GM18867 (cell line): ENCODE measurements at regions not wholly inside any gene's neighbourhood (a gene's known extent, or its start where the extent isn't known, plus 50 kb on each side); places are given as distances from the start of the nearest gene placed in this dataset.
"Not testable (repeated sequence)": the region's sequence is repeated elsewhere in the genome, so short reads cannot be mapped to it uniquely, and the experiment has no call there.

ENCODE experiments used
- ATAC-seq: cut with Tn5 transposase; IDR thresholded peaks from one replicate; pipeline ENCODE4 v1.9.1; 2021; ENCODE audit warnings: mild to moderate bottlenecking, moderate library complexity; ENCODE audit not compliant: unreplicated experiment

DNA sequence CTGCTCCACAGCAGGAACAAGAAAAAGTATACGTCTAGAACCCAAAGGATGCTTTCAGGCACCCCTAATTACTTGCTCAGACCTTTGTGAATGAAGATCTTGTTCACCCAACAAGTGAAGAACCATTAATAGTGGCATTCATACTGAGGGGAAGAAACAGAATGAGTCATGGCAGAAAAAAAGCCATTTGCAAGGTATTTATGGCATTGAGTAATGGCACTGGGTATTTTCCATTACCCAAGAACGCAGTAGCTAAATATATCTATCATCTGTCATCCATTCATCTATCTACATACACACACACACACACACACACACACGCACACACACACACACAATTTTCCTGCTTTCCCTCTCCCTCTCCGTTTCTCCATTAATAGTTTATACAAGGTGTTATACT, 56.4 kb upstream of the XIRP2 start:
- ATAC-seq = no peak

- no peak for ATAC-seq
Observed at GRCh38 chr2:166825914-166826313, 62.4 kb upstream of the XIRP2 start.

- no peak for ATAC-seq
Observed at GRCh38 chr2:166814335-166814734, 73.9 kb upstream of the XIRP2 start.

GRCh38 chr2:166812166-166812891, 76.0 kb upstream of the XIRP2 start:
- ATAC-seq = no peak

DNA sequence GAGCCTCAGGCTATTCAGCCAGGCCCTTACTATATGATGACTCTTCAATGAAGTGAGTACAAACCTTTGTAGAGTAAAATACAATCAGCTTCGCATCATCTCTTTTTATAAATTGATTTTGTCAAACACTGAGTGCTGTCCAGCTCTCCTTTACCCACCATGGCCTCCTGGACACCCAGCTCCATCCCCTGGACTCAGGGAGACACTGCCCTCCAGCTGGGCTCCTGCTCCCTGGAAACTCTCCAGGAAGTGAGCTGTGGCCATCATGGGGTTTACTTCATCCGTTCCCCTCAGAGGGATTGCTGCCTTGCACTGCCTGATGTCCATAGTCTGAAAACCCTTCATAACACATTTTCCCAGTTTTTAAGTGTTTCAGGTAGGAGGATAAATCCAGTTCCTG, 82.5 kb upstream of the XIRP2 start:
- no peak for ATAC-seq

DNA sequence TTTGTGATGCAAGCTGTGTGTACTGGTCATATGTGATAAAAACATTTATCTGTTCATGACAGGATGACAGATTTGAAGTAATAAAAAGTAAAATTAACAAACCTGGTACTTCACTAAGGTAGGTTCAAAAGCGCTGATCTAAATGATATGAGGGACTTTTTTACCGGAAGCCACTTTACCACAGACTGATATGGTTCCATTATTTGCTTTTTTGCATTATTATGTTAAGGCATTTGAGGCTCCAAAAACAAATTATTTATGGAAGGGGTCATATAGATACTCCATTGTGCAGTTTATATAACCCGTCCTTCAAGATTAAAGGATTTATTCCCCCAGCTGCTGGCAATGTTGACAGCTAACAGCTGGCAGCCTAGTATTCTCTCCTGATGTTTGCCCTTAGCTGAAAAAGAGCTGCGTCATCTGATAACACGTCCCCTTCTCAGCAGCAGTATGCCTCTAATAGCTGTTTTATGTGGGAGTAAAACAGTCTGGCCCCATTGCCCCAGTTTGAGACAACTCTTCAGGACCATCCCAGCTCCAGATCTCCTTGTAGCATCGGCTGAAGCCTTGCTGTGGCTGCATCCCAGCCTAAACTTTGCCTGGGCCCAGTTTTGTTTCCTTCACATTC, 84.8 kb upstream of the XIRP2 start:
- ATAC-seq = no peak

- no peak for ATAC-seq
Observed at GRCh38 chr2:166802475-166802874, 85.8 kb upstream of the XIRP2 start.

- no peak for ATAC-seq
Observed at GRCh38 chr2:166792808-166793207, 95.5 kb upstream of the XIRP2 start.

DNA sequence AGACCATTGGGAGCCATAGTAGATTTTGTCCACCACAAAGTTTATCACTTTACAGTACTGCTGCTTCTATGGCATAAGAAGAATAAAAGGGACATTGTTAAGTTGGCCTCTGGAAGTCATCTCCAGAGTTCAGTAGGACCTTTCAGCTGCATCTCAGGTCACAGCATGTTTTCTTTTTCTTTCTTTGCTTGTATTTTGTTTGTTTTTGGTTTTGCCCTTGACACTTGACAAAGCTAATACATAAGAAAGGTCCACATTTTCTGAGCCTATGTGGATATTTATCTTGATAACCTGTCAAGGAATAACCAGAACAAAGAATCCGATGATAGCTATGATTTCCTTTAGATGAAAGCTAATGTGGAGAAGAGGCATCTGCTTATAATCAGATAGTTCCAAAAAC, 101.6 kb upstream of the XIRP2 start:
- ATAC-seq = no peak

DNA sequence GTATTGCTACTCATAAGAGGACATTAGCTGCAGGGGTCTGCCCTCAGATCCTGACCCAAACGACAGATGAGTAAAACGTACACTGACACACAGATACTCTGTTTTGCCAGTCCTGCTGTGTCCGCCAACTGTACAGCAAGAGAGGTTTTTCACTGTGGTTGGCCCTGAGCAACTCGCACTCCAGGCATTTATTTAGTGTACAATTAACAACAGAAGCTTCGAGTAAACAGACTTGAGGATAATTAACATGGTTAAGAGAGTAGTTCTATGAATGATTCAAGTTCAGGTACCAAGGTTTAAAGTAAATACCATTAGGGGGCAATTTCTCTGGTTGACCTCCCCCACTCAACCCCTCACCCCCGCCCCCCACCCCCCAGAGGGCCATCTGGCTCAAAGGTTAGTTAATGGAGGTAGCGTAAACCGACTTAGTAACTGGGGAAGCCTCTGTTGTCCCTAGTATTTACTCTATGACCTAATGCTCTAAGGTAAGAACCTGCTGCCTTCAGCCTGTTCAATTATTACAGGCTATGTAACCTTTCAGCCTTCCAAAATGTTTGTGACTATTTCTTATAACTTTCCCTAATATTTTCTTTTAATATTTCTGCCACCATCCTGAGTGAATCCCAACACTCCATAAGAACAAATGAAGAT, 103.9 kb upstream of the XIRP2 start:
- no peak for ATAC-seq

DNA sequence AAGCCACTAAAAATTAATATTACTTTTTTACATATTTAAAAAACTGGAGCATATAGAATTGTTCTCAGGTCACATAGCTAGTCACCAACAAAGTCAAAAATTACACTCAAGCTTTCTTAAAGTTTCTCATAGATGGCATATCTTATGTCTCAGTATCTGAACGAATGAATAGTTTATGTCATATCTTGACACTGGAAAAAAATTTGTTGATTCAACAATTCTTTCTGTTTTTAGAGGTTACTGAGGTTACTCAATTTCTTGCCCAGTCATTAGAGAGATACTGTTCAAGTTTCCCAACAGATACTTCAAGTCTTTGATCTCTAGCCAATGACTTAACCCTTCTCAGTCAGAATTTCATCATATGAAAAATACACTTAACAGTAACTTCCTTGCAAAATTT, 113.1 kb upstream of the XIRP2 start:
- no peak for ATAC-seq

DNA sequence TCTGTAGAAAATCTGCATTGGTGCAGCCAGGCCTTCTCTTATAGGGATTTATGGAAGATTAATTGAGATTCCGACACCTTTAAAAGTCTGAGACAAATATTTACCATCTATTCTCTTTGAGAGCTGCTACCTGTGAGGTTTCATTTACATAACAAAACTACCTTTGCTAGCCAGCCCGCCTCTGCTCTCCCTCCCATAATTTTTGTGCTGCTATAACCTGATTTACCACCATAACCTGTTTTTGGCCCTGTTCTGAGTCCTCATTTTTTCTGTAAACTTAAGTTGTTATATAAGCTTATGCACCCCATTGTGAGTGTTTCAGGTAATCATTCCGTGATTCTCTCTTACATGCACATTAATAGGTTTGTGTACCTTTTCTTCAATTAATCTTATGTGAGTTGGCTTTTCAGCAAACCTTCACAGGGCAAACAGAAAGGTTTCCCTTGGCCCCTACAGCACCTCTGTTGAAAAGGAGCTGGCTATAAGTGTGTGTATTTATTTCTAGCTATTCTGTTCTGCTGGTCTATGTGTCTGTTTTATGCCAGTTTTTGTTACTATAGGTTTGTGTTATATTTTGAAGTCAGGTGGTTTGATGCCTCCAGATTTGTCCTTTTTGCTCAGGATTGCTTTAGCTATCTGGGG, 114.9 kb upstream of the XIRP2 start:
- ATAC-seq = no peak

DNA sequence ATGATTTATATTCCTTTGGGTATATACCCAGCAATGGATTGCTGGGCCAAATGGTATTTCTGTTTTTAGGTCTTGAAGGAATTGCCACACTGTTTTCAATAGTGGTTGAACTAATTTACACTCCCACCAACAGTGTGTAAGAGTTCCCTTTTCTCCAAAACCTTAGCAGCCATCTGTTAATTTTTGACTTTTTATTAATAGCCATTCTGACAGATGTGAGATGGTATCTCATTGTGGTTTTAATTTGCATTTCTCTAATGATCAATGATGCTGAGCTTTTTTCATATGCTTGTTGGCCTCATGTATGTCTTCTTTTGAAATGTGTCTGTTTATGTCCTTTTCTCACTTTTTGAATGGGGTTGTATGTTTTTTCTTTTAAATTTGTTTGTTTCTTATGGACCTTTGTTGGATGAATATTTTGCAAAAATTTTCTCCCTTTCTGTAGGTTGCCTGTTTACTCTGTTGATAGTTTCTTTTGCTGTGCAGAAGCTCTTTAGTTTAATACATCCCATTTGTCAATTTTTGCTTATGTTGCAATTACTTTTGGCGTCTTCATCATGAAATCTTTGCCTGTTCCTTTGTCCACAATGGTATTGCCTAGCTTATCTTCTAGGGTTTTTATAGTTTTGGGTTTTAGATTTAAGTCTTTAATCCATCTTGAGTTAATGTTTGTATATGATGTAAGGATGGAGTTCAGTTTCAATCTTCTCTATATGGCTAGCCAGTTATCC, 119.7 kb upstream of the XIRP2 start:
- peak; percentile 46 for ATAC-seq

- ATAC-seq = not testable (repeated sequence)
Observed at GRCh38 chr2:166766769-166767322, 121.4 kb upstream of the XIRP2 start.

DNA sequence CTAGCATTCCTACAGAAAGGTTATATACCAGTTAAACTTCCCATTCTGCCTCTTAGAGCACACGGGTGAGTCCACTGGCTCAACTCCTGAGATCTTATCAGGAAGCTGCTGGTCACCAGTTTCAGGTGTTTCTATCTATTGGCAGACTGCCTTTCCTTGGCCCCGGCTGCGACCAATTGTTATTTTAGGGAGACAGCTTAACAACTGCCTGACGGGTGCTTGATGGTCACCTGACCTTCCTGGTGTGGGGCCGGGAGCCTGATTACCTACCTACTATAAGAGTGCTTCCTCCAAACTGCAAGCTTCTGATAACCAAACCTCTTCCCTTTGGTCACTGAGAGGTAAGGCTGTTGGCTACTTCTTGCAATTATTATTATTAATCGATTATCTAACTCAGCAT, 122.1 kb upstream of the XIRP2 start:
- no peak for ATAC-seq

DNA sequence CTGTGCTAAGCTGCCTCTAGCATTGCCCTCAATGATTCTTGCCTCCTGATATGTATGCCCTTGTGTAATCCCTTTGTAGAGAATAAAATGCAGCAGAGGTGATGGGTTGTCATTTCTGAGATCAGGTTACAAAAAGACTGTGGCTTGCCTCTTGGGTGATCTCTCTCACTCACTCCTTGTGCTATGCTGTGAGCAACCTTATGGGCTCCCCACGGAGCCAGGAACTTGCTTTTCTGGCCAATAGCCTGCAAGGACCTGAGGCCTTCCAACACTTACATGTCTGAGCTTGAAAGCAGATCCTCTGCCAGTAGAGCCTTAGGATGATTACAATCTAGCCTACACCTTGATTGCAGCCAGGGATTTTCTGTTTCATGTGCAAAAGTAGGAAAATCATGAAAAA, 123.1 kb upstream of the XIRP2 start:
- no peak for ATAC-seq

- ATAC-seq = no peak
Observed at GRCh38 chr2:166764702-166765101, 123.6 kb upstream of the XIRP2 start.

- no peak for ATAC-seq
Observed at GRCh38 chr2:166764216-166764615, 124.1 kb upstream of the XIRP2 start.

- ATAC-seq = no peak
Observed at GRCh38 chr2:166762746-166763145, 125.5 kb upstream of the XIRP2 start.

DNA sequence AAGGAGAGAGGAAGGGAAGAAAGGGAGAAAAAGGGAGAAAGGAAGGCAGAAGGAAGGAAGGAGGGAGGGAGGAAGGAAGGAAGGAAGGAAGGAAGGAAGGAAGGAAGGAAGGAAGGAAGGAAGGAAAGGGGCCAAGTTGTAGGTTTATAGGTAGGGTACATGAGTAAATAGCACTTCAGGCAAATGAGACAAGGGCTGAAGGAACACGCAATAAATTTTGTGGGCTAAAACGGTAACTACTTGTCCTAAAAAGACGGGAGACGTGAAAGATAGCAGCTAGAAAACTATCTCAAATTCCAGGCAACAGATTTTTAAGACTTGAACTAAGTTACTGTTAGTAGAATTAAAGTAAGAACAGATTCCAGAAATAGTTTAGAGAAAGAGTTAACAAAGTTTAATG, 129.3 kb upstream of the XIRP2 start:
- ATAC-seq = no peak

- ATAC-seq = no peak
Observed at GRCh38 chr2:166750624-166751023, 137.7 kb upstream of the XIRP2 start.
